OCI-LY3 (cell line): ENCODE measurements at regions not wholly inside any gene's neighbourhood (a gene's known extent, or its start where the extent isn't known, plus 50 kb on each side); places are given as distances from the start of the nearest gene placed in this dataset.

Source experiments
- CTCF ChIP-seq: fragments of 200-600, 300-600 bp; sonication (generic); IDR thresholded peaks from 2 replicates; pipeline ENCODE4 v1.5.1; 2014; ENCODE audit warnings: antibody characterized with exemption, low read length, low read depth
- EZH2phosphoT487 ChIP-seq: fragments of 200-600 bp; shearing (Covaris generic); IDR thresholded peaks from 2 replicates; pipeline ENCODE4 v1.6.1; 2018; ENCODE audit warnings: antibody characterized with exemption, mixed run types, low read depth

GRCh38 chr5:155532621-155533311 lies 519.2 kb downstream of the KIF4B start:
- TF ChIP-seq CTCF (no peak), EZH2phosphoT487 (no peak)
